ENCODE measurements at regions not wholly inside any gene's neighbourhood (a gene's known extent, or its start where the extent isn't known, plus 50 kb on each side); places are given as distances from the start of the nearest gene placed in this dataset.

DNA sequence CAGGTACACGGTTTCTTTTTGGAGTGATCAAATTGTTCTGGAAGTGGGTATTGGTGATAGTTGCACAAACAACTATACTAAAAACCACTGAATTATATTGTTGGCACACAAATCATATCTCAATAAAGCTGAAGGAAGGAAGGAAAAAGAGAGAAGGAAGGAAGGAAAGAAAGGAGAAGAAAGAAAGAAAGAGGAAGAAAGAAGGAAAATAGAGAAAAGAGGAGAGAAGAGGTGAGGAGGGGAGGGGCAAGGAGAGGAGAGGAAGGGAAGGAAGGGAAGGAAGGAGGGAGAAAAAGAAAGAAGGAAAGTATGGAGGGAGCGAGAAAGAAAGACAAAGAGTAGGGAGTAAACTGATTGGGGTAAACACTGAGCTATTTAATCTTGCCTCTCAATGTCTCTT lies 77.9 kb upstream of the TSC22D2 start:
- FAIRE-seq (no peak), DNase-seq (no peak), ATAC-seq (no peak)
- TF ChIP-seq, protein P1, sequence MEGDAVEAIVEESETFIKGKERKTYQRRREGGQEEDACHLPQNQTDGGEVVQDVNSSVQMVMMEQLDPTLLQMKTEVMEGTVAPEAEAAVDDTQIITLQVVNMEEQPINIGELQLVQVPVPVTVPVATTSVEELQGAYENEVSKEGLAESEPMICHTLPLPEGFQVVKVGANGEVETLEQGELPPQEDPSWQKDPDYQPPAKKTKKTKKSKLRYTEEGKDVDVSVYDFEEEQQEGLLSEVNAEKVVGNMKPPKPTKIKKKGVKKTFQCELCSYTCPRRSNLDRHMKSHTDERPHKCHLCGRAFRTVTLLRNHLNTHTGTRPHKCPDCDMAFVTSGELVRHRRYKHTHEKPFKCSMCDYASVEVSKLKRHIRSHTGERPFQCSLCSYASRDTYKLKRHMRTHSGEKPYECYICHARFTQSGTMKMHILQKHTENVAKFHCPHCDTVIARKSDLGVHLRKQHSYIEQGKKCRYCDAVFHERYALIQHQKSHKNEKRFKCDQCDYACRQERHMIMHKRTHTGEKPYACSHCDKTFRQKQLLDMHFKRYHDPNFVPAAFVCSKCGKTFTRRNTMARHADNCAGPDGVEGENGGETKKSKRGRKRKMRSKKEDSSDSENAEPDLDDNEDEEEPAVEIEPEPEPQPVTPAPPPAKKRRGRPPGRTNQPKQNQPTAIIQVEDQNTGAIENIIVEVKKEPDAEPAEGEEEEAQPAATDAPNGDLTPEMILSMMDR (IDR thresholded peaks at IDR 0.05) = no peak
- WGBS, 2 donors = 50 to 58% methylated on average over 2 of the region's 2 CpGs
- Histone ChIP-seq H3K9me3 (no peaks in the 10 kb centered on the region), H3K4me3 (no peak overlapping the region), H3K27me3 (no peaks in the 10 kb centered on the region), H3K27ac (no peak overlapping the region), H3K4me1 (no peaks in the 10 kb centered on the region), H3K36me3 (no peaks in the 10 kb centered on the region)
- intact Hi-C loops (cut with DNase I) = no loop called here

- H3K27me3 ChIP-seq = no peaks in the 10 kb centered on the region
- no peak overlapping the region for H3K4me3 ChIP-seq
- no peaks in the 10 kb centered on the region for H3K36me3 ChIP-seq
- no peaks in the 10 kb centered on the region for H3K4me1 ChIP-seq
- TF ChIP-seq, protein P1 (IDR thresholded peaks at IDR 0.05) = no peak
- H3K9me3 ChIP-seq = no peaks in the 10 kb centered on the region
- FAIRE-seq (no peak), ATAC-seq (no peak), DNase-seq (no peak)
- intact Hi-C loops (cut with DNase I) = no loop called here
- WGBS, 2 donors = 82 to 91% methylated on average over 1 of the region's 1 CpG
- no peak overlapping the region for H3K27ac ChIP-seq
These were observed 78.7 kb upstream of the TSC22D2 start for GRCh38 chr3:150329408-150329807.

GRCh38 chr3:150328654-150329040 lies 79.5 kb upstream of the TSC22D2 start:
- no peak for FAIRE-seq
- Histone ChIP-seq H3K4me3 (no peak overlapping the region), H3K9me3 (no peaks in the 10 kb centered on the region), H3K36me3 (no peaks in the 10 kb centered on the region), H3K4me1 (no peaks in the 10 kb centered on the region), H3K27me3 (no peaks in the 10 kb centered on the region), H3K27ac (no peak overlapping the region)
- TF ChIP-seq, protein P1 (IDR thresholded peaks at IDR 0.05) = no peak
- ATAC-seq = no peak
- WGBS, 2 donors = 87 to 94% methylated on average over 2 of the region's 2 CpGs
- intact Hi-C loops (cut with DNase I) = no loop called here
- DNase-seq = no peak

GRCh38 chr3:150327678-150328653 lies 80.1 kb upstream of the TSC22D2 start:
- FAIRE-seq (no peak), DNase-seq (no peak), ATAC-seq (no peak)
- Histone ChIP-seq H3K9me3 (no peaks in the 10 kb centered on the region), H3K27ac (no peak overlapping the region), H3K4me1 (no peaks in the 10 kb centered on the region), H3K4me3 (no peak overlapping the region), H3K36me3 (no peaks in the 10 kb centered on the region), H3K27me3 (no peaks in the 10 kb centered on the region)
- WGBS, 2 donors = 86 to 87% methylated on average over 13 of the region's 13 CpGs
- intact Hi-C loops (cut with DNase I) = no loop called here
- TF ChIP-seq, protein P1 (IDR thresholded peaks at IDR 0.05) = no peak

GRCh38 chr3:150324788-150325187 lies 83.3 kb upstream of the TSC22D2 start:
- H3K4me1 ChIP-seq = no peaks in the 10 kb centered on the region
- TF ChIP-seq, protein P1 (IDR thresholded peaks at IDR 0.05) = no peak
- H3K27ac ChIP-seq = no peak overlapping the region
- FAIRE-seq (no peak), ATAC-seq (no peak), DNase-seq (no peak)
- no peaks in the 10 kb centered on the region for H3K36me3 ChIP-seq
- no peak overlapping the region for H3K4me3 ChIP-seq
- intact Hi-C loops (cut with DNase I) = no loop called here
- no peaks in the 10 kb centered on the region for H3K27me3 ChIP-seq
- no peaks in the 10 kb centered on the region for H3K9me3 ChIP-seq
- WGBS, 2 donors = 70 to 78% methylated on average over 4 of the region's 4 CpGs
